Astrocyte (in vitro differentiated cells and primary cell): ENCODE measurements at regions not wholly inside any gene's neighbourhood (a gene's known extent, or its start where the extent isn't known, plus 50 kb on each side); places are given as distances from the start of the nearest gene placed in this dataset.

Experiments used
- EZH2 ChIP-seq: IDR thresholded peaks from 2 replicates; pipeline ENCODE4 v1.6.1; 2012; ENCODE audit warnings: mild to moderate bottlenecking, low read length, inconsistent platforms; ENCODE audit not compliant: insufficient read depth
- TF ChIP-seq, protein P1 (sequence below): IDR thresholded peaks from 2 replicates; pipeline ENCODE4 v1.5.1; 2011; ENCODE audit warnings: low read depth, mild to moderate bottlenecking, inconsistent platforms, low read length, moderate library complexity; ENCODE audit not compliant: insufficient read depth

DNA sequence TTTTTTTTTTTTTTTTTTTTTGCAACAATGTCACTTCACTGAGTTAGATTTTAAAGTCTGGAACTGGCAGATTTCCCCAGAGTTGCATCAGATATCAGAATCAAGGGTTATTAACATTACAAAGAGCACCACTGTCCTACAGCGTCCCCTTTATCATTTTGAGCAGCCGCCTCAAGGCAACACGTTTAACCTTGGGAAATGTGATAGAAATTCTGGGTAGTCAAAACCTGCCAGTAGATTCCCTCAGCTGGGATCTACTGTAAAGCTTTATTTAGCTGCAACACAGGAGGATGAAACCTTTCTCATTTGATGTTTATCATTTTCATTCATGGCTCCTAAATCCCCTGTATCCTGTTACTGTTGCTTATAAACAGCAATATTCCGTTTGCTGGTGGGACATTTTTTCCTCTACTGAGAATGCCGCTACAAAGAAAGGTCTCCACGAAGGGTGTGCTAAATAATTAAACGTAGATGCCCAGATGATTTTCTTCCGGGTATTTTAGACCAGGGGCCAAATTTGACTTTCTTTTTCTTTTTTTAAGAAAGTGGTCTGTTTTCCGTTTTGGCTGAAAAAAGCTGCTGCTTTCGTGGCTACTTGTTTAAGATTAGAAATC is 436.1 kb upstream of the GOT2 start:
- no peak for TF ChIP-seq EZH2
- TF ChIP-seq, protein P1, sequence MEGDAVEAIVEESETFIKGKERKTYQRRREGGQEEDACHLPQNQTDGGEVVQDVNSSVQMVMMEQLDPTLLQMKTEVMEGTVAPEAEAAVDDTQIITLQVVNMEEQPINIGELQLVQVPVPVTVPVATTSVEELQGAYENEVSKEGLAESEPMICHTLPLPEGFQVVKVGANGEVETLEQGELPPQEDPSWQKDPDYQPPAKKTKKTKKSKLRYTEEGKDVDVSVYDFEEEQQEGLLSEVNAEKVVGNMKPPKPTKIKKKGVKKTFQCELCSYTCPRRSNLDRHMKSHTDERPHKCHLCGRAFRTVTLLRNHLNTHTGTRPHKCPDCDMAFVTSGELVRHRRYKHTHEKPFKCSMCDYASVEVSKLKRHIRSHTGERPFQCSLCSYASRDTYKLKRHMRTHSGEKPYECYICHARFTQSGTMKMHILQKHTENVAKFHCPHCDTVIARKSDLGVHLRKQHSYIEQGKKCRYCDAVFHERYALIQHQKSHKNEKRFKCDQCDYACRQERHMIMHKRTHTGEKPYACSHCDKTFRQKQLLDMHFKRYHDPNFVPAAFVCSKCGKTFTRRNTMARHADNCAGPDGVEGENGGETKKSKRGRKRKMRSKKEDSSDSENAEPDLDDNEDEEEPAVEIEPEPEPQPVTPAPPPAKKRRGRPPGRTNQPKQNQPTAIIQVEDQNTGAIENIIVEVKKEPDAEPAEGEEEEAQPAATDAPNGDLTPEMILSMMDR, result no peak
